H9 (cell line): ENCODE measurements at regions not wholly inside any gene's neighbourhood (a gene's known extent, or its start where the extent isn't known, plus 50 kb on each side); places are given as distances from the start of the nearest gene placed in this dataset.

Experiments
- DNase-seq: peaks from one replicate; pipeline ENCODE4 v3.0.0-alpha.2; 2017
- H2AFZ ChIP-seq: one replicate; pipeline ENCODE4 v1.6.1; 2013; ENCODE audit warnings: mild to moderate bottlenecking, low read length, control low read depth, moderate library complexity
- H2AK5ac ChIP-seq: 2 replicates; pipeline ENCODE4 v1.6.1; 2013; ENCODE audit warnings: low read length, control low read depth, mixed read lengths; ENCODE audit not compliant: insufficient read length
- H2BK120ac ChIP-seq: one replicate; pipeline ENCODE4 v1.6.1; 2013; ENCODE audit warnings: low read depth, mild to moderate bottlenecking, low read length, control low read depth, inconsistent platforms; ENCODE audit not compliant: poor library complexity, severe bottlenecking
- H2BK12ac ChIP-seq: 2 replicates; pipeline ENCODE4 v1.6.1; 2013; ENCODE audit warnings: low read length, control low read depth, mixed read lengths, low read depth; ENCODE audit not compliant: insufficient read length
- H2BK15ac ChIP-seq: 2 replicates; pipeline ENCODE4 v1.6.1; 2013; ENCODE audit warnings: low read depth, low read length, control low read depth
- H2BK20ac ChIP-seq: one replicate; pipeline ENCODE4 v1.6.1; 2013; ENCODE audit warnings: low read depth, mild to moderate bottlenecking, low read length, control low read depth, inconsistent platforms; ENCODE audit not compliant: poor library complexity, severe bottlenecking
- H2BK5ac ChIP-seq: 2 replicates; pipeline ENCODE4 v1.6.1; 2013; ENCODE audit warnings: low read length, control low read depth, mixed read lengths; ENCODE audit not compliant: insufficient read length
- H3K14ac ChIP-seq: 2 replicates; pipeline ENCODE4 v1.6.1; 2013; ENCODE audit warnings: low read length, control low read depth; ENCODE audit not compliant: insufficient read depth
- H3K18ac ChIP-seq: 2 replicates; pipeline ENCODE4 v1.6.1; 2013; ENCODE audit warnings: low read depth, mild to moderate bottlenecking, mixed read lengths, low read length, control low read depth; ENCODE audit not compliant: insufficient read length
- H3K23ac ChIP-seq: 2 replicates; pipeline ENCODE4 v1.6.1; 2013; ENCODE audit warnings: low read length, control low read depth, mixed read lengths, low read depth; ENCODE audit not compliant: insufficient read length
- H3K23me2 ChIP-seq: 2 replicates; pipeline ENCODE4 v1.6.1; 2013; ENCODE audit warnings: low read depth, mild to moderate bottlenecking, mixed read lengths, low read length, control low read depth; ENCODE audit not compliant: insufficient read length, poor library complexity, severe bottlenecking
- H3K27ac ChIP-seq: 2 replicates; pipeline ENCODE4 v1.5.1; 2013; ENCODE audit warnings: low read length, control low read depth, mixed read lengths, low read depth; ENCODE audit not compliant: insufficient read length
- H3K27me3 ChIP-seq: 2 replicates; pipeline ENCODE4 v1.6.1; 2013; ENCODE audit warnings: low read length, control low read depth, inconsistent platforms; ENCODE audit not compliant: insufficient read depth
- H3K4ac ChIP-seq: 2 replicates; pipeline ENCODE4 v1.6.1; 2013; ENCODE audit warnings: low read depth, mild to moderate bottlenecking, control low read depth, inconsistent platforms, low read length, moderate library complexity
- H3K4me1 ChIP-seq: 2 replicates; pipeline ENCODE4 v1.6.1; 2013; ENCODE audit warnings: low read length, control low read depth, inconsistent platforms; ENCODE audit not compliant: insufficient read depth
- H3K4me2 ChIP-seq: 2 replicates; pipeline ENCODE4 v1.6.1; 2013; ENCODE audit warnings: low read length, control low read depth, mixed read lengths; ENCODE audit not compliant: insufficient read length, insufficient read depth
- H3K56ac ChIP-seq: 2 replicates; pipeline ENCODE4 v1.6.1; 2013; ENCODE audit warnings: low read depth, mild to moderate bottlenecking, mixed read lengths, low read length, control low read depth; ENCODE audit not compliant: insufficient read length
- H3K79me1 ChIP-seq: 2 replicates; pipeline ENCODE4 v1.6.1; 2013; ENCODE audit warnings: low read depth, mild to moderate bottlenecking, moderate library complexity, low read length, control low read depth, inconsistent platforms; ENCODE audit not compliant: insufficient read depth, poor library complexity, severe bottlenecking
- H3K79me2 ChIP-seq: 2 replicates; pipeline ENCODE4 v1.6.1; 2013; ENCODE audit warnings: low read length, control low read depth, inconsistent platforms; ENCODE audit not compliant: insufficient read depth
- H3K9ac ChIP-seq: 2 replicates; pipeline ENCODE4 v1.6.1; 2013; ENCODE audit warnings: low read length, control low read depth, mixed read lengths; ENCODE audit not compliant: insufficient read length; ENCODE audit errors: extremely low read depth
- H3K9me3 ChIP-seq: one replicate; pipeline ENCODE4 v1.6.1; 2013; ENCODE audit warnings: low read depth, low read length, inconsistent platforms; ENCODE audit not compliant: control insufficient read depth
- H3T11ph ChIP-seq: one replicate; pipeline ENCODE4 v1.6.1; 2013; ENCODE audit warnings: mild to moderate bottlenecking, low read length, control low read depth, inconsistent platforms
- H4K20me1 ChIP-seq: one replicate; pipeline ENCODE4 v1.6.1; 2013; ENCODE audit not compliant: control insufficient read depth, insufficient read length, insufficient read depth
- H4K5ac ChIP-seq: 2 replicates; pipeline ENCODE4 v1.6.1; 2013; ENCODE audit warnings: low read depth, mild to moderate bottlenecking, mixed read lengths, low read length, control low read depth; ENCODE audit not compliant: insufficient read length
- H4K8ac ChIP-seq: replicated peaks from 2 replicates; pipeline ENCODE4 v1.6.1; 2013; ENCODE audit warnings: low read length, control low read depth, mixed read lengths, low read depth; ENCODE audit not compliant: insufficient read length
- H4K91ac ChIP-seq: 2 replicates; pipeline ENCODE4 v1.6.1; 2013; ENCODE audit warnings: low read depth, mild to moderate bottlenecking, moderate library complexity, mixed read lengths, low read length, control low read depth; ENCODE audit not compliant: insufficient read length
- H3K27ac Mint-ChIP-seq, 3 experiments: 2 replicates in 2 of 3; 3 replicates in 1 of 3; pipeline ENCODE4 v1.8.0; 2020 to 2021; ENCODE audit warnings: mixed read lengths in 3 of 3, mild to moderate bottlenecking in 1 of 3, moderate library complexity in 1 of 3
- H3K27me3 Mint-ChIP-seq: 2 replicates; pipeline ENCODE4 v1.8.0; 2021; ENCODE audit warnings: low read depth, mild to moderate bottlenecking, moderate library complexity, mixed read lengths
- H3K36me3 Mint-ChIP-seq, 3 experiments: 2 replicates in 2 of 3; 3 replicates in 1 of 3; pipeline ENCODE4 v1.8.0; 2020 to 2021; ENCODE audit warnings: low read depth in 3 of 3, mixed read lengths in 3 of 3; ENCODE audit not compliant: insufficient read depth in 1 of 3
- H3K4me1 Mint-ChIP-seq, 2 experiments: 2 replicates each; pipeline ENCODE4 v1.8.0; 2020; ENCODE audit warnings: mixed read lengths in 2 of 2
- H3K4me3 Mint-ChIP-seq, 2 experiments: 2 replicates in 1 of 2; 3 replicates in 1 of 2; pipeline ENCODE4 v1.8.0; 2020 to 2021; ENCODE audit warnings: mild to moderate bottlenecking in 2 of 2, mixed read lengths in 2 of 2, moderate library complexity in 1 of 2
- H3K9me3 Mint-ChIP-seq, 2 experiments: 2 replicates in 1 of 2; 3 replicates in 1 of 2; pipeline ENCODE4 v1.8.0; 2020; ENCODE audit warnings: mild to moderate bottlenecking in 2 of 2, mixed read lengths in 2 of 2, moderate library complexity in 1 of 2
- WGBS: extraction: QIAGEN DNeasy Blood & Tissue Kit; methylation state at CpG from one replicate; pipeline ENCODE4 v1.1.7; 2013; ENCODE audit warnings: missing lambda C conversion rate, low lambda C conversion rate, mixed read lengths; ENCODE audit not compliant: insufficient read length; ENCODE audit errors: extremely low coverage; 5-methylcytosine and 5-hydroxymethylcytosine counted together
- TF ChIP-seq, protein P1 (sequence below): fragments of 200-600 bp; sonication (generic); conservative IDR thresholded peaks from 3 replicates; pipeline ENCODE4 v1.8.0; 2021; ENCODE audit warnings: antibody characterized with exemption, mild to moderate bottlenecking

DNA sequence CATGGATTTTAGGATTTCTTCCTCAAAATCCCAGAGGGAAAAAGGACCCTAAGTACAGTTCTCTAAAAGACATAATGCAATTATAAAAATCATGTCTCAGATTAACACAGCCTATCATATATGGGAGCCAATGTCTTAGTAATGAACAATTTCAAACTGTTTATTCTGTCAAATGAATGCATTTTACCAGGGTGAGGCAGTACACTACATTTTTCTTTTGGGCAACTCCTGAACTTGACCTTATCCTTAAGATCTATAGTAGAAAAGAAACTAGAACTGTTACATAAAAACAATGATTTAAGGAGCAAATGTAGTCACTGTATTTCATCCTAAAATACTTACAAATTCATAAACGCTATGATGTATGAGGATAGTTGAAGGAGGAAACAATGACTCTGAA lies 226.3 kb upstream of the B3GALT2 start:
- WGBS, result no CpG with 5 or more reads among the region's 1 CpG
- no peaks in the 10 kb centered on the region for H3K27me3 Mint-ChIP-seq
- no peak overlapping the region for H2BK20ac ChIP-seq
- no peaks in the 10 kb centered on the region for H4K20me1 ChIP-seq
- no peaks in the 10 kb centered on the region for H3K9me3 Mint-ChIP-seq
- TF ChIP-seq, protein P1, sequence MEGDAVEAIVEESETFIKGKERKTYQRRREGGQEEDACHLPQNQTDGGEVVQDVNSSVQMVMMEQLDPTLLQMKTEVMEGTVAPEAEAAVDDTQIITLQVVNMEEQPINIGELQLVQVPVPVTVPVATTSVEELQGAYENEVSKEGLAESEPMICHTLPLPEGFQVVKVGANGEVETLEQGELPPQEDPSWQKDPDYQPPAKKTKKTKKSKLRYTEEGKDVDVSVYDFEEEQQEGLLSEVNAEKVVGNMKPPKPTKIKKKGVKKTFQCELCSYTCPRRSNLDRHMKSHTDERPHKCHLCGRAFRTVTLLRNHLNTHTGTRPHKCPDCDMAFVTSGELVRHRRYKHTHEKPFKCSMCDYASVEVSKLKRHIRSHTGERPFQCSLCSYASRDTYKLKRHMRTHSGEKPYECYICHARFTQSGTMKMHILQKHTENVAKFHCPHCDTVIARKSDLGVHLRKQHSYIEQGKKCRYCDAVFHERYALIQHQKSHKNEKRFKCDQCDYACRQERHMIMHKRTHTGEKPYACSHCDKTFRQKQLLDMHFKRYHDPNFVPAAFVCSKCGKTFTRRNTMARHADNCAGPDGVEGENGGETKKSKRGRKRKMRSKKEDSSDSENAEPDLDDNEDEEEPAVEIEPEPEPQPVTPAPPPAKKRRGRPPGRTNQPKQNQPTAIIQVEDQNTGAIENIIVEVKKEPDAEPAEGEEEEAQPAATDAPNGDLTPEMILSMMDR, result no peak
- H3K4ac ChIP-seq, result no peak overlapping the region
- no peak overlapping the region for H4K8ac ChIP-seq
- no peak overlapping the region for H3K14ac ChIP-seq
- H3K79me1 ChIP-seq, result no peaks in the 10 kb centered on the region
- H3K4me2 ChIP-seq, result no peak overlapping the region
- H3K27me3 ChIP-seq, result no peaks in the 10 kb centered on the region
- no peak overlapping the region for H2AK5ac ChIP-seq
- no peak overlapping the region for H3K18ac ChIP-seq
- H3K23me2 ChIP-seq, result no peaks in the 10 kb centered on the region
- no peak for DNase-seq
- no peak overlapping the region for H4K5ac ChIP-seq
- no peak overlapping the region for H3T11ph ChIP-seq
- no peak overlapping the region for H3K9ac ChIP-seq
- no peaks in the 10 kb centered on the region for H3K4me1 ChIP-seq
- no peak overlapping the region for H2BK15ac ChIP-seq
- H3K79me2 ChIP-seq, result no peaks in the 10 kb centered on the region
- no peak overlapping the region for H2BK5ac ChIP-seq
- H3K56ac ChIP-seq, result no peak overlapping the region
- H3K27ac ChIP-seq, result no peak overlapping the region
- no peak overlapping the region for H3K4me3 Mint-ChIP-seq
- no peak overlapping the region for H2AFZ ChIP-seq
- no peak overlapping the region for H2BK12ac ChIP-seq
- no peak overlapping the region for H3K23ac ChIP-seq
- H3K4me1 Mint-ChIP-seq, result peaks cover 8 to 13% of the 10 kb centered on the region in 2 experiments
- no peaks in the 10 kb centered on the region for H3K9me3 ChIP-seq
- no peaks in the 10 kb centered on the region for H3K36me3 Mint-ChIP-seq
- H2BK120ac ChIP-seq, result no peak overlapping the region
- H4K91ac ChIP-seq, result no peak overlapping the region
- no peak overlapping the region for H3K27ac Mint-ChIP-seq
